HepG2 (cell line): ENCODE measurements at regions not wholly inside any gene's neighbourhood (a gene's known extent, or its start where the extent isn't known, plus 50 kb on each side); places are given as distances from the start of the nearest gene placed in this dataset.

ENCODE experiments used
- ARID2 ChIP-seq: sonication (generic); formaldehyde crosslinking; IDR thresholded peaks from 2 replicates; pipeline ENCODE4 v1.8.1; 2022; ENCODE audit warnings: mild to moderate bottlenecking, missing genetic modification reagents, borderline replicate concordance
- EP300 ChIP-seq, 3 experiments: sonication (generic) in 1 of 3; formaldehyde crosslinking in 1 of 3; IDR thresholded peaks; 2 replicates each; pipeline versions ENCODE4 v1.5.1 to v1.6.1; 2011 to 2020; ENCODE audit warnings: low read depth in 2 of 3, low read length in 2 of 3, borderline replicate concordance in 1 of 3, improper control_type of control experiment in 1 of 3, mild to moderate bottlenecking in 1 of 3, missing genetic modification reagents in 1 of 3, moderate library complexity in 1 of 3
- ESRRA ChIP-seq: sonication (generic); formaldehyde crosslinking; IDR thresholded peaks from 2 replicates; pipeline ENCODE4 v1.5.1; 2020; ENCODE audit warnings: mild to moderate bottlenecking, low read depth, missing genetic modification reagents
- FOXJ3 ChIP-seq: sonication (generic); formaldehyde crosslinking; IDR thresholded peaks from 2 replicates; pipeline ENCODE4 v1.4.0; 2020; ENCODE audit warnings: missing genetic modification reagents, mild to moderate bottlenecking, borderline replicate concordance
- GABPA ChIP-seq, 2 experiments: IDR thresholded peaks; 2 replicates each; pipeline ENCODE4 v1.6.1; 2011 to 2016; ENCODE audit warnings: low read depth in 2 of 2, low read length in 1 of 2, missing biosample characterization in 1 of 2, missing genetic modification characterization in 1 of 2
- IRX3 ChIP-seq: sonication (generic); formaldehyde crosslinking; IDR thresholded peaks from 2 replicates; pipeline ENCODE4 v1.8.1; 2023; ENCODE audit warnings: mild to moderate bottlenecking, low read depth, missing genetic modification reagents, borderline replicate concordance
- JUND ChIP-seq: sonication (generic); formaldehyde crosslinking; IDR thresholded peaks from 2 replicates; pipeline ENCODE4 v1.8.0; 2022; ENCODE audit warnings: mild to moderate bottlenecking, missing genetic modification reagents
- RFX5 ChIP-seq: IDR thresholded peaks from 2 replicates; pipeline ENCODE4 v1.6.1; 2011; ENCODE audit warnings: low read depth, low read length, improper control_type of control experiment
- SIN3A ChIP-seq: IDR thresholded peaks from 2 replicates; pipeline ENCODE4 v1.6.1; 2011; ENCODE audit warnings: low read depth, mild to moderate bottlenecking, control low read depth, low read length, borderline replicate concordance
- YY1 ChIP-seq: IDR thresholded peaks from 2 replicates; pipeline ENCODE4 v1.6.1; 2011; ENCODE audit warnings: low read length, low read depth, moderate library complexity, mild to moderate bottlenecking; ENCODE audit not compliant: insufficient read depth, insufficient replicate concordance
- ZFP36L2 ChIP-seq: sonication (generic); formaldehyde crosslinking; IDR thresholded peaks from 2 replicates; pipeline ENCODE4 v1.4.0; 2020; ENCODE audit warnings: missing genetic modification reagents
- ZNF138 ChIP-seq: sonication (generic); formaldehyde crosslinking; IDR thresholded peaks from 2 replicates; pipeline ENCODE4 v1.5.0; 2020; ENCODE audit warnings: mild to moderate bottlenecking, low read depth, missing genetic modification reagents
- TF ChIP-seq, protein P1 (sequence below): sonication (generic); formaldehyde crosslinking; IDR thresholded peaks from 2 replicates; pipeline ENCODE4 v1.5.0; 2020; ENCODE audit warnings: mild to moderate bottlenecking, missing genetic modification reagents, moderate library complexity
- TF ChIP-seq, protein P2 (sequence below): sonication (generic); formaldehyde crosslinking; IDR thresholded peaks from 2 replicates; pipeline ENCODE4 v1.5.1; 2020; ENCODE audit warnings: mild to moderate bottlenecking, missing genetic modification reagents, moderate library complexity

DNA sequence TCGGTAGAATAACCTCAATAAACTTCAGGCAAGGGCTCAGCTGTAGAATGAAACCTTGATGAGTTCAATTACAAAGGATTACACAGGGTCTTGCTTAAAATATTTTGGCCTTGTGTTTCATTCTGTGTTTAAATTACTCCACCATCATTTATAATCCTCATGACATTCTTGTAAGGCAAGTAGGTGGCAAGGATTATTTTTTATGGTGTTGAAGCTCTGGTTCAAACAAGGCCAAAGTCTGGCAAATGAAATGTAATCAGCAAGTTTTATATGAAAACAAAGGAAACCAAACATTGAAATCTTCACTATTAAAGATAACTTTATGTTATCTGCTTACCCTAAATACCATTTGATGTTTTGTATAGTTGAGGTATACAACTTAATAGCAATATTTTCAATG is 221.3 kb upstream of the HES1 start:
- TF ChIP-seq ESRRA (CRISPR knock-in tag) (no peak), ZFP36L2 (CRISPR knock-in tag) (no peak), GABPA (IDR thresholded peaks at IDR 0.05; ENCODE audit: low read depth, low read length) (no peak), GABPA (CRISPR knock-in tag; IDR thresholded peaks at IDR 0.05; ENCODE audit: low read depth) (no peak), YY1 (no peak), SIN3A (no peak), ZNF138 (CRISPR knock-in tag) (no peak), FOXJ3 (CRISPR knock-in tag) (no peak), JUND (no peak), EP300 (IDR thresholded peaks at IDR 0.05; ENCODE audit: low read depth in 2 of 2, low read length in 2 of 2) (no peak), EP300 (CRISPR knock-in tag; IDR thresholded peaks at IDR 0.05; ENCODE audit: borderline replicate concordance) (no peak), RFX5 (no peak), IRX3 (CRISPR knock-in tag) (no peak), ARID2 (CRISPR knock-in tag) (no peak)
- TF ChIP-seq, protein P1, sequence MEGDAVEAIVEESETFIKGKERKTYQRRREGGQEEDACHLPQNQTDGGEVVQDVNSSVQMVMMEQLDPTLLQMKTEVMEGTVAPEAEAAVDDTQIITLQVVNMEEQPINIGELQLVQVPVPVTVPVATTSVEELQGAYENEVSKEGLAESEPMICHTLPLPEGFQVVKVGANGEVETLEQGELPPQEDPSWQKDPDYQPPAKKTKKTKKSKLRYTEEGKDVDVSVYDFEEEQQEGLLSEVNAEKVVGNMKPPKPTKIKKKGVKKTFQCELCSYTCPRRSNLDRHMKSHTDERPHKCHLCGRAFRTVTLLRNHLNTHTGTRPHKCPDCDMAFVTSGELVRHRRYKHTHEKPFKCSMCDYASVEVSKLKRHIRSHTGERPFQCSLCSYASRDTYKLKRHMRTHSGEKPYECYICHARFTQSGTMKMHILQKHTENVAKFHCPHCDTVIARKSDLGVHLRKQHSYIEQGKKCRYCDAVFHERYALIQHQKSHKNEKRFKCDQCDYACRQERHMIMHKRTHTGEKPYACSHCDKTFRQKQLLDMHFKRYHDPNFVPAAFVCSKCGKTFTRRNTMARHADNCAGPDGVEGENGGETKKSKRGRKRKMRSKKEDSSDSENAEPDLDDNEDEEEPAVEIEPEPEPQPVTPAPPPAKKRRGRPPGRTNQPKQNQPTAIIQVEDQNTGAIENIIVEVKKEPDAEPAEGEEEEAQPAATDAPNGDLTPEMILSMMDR: no peak
- TF ChIP-seq, protein P2, sequence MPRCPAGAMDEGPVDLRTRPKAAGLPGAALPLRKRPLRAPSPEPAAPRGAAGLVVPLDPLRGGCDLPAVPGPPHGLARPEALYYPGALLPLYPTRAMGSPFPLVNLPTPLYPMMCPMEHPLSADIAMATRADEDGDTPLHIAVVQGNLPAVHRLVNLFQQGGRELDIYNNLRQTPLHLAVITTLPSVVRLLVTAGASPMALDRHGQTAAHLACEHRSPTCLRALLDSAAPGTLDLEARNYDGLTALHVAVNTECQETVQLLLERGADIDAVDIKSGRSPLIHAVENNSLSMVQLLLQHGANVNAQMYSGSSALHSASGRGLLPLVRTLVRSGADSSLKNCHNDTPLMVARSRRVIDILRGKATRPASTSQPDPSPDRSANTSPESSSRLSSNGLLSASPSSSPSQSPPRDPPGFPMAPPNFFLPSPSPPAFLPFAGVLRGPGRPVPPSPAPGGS (CRISPR knock-in tag): no peak
